GM12878 (cell line): ENCODE measurements at regions not wholly inside any gene's neighbourhood (a gene's known extent, or its start where the extent isn't known, plus 50 kb on each side); places are given as distances from the start of the nearest gene placed in this dataset.
"Not testable (repeated sequence)": the region's sequence is repeated elsewhere in the genome, so short reads cannot be mapped to it uniquely, and the experiment has no call there.

Experiments used
- ATAC-seq: fragments of 200-7000 bp; cut with Tn5 transposase; 3 replicates; pipeline ENCODE4 v1.9.1; 2020; ENCODE audit warnings: mild to moderate bottlenecking, moderate library complexity
- BruUV-seq: library from RNA; stranded (reverse); fragments of 400-500 nt; replicated peaks from 2 replicates; lab custom pipeline; 2021; lab: Mats Ljungman, UMichigan
- CTCF ChIA-PET: fragments of 300-600 bp; sonication (Branson Sonifier 250); formaldehyde crosslinking; extraction: SDS; loops from one replicate; lab custom pipeline; 2021; ENCODE audit warnings: inconsistent platforms; lab: Yijun Ruan, JAX
- POLR2A ChIA-PET: fragments of 350-600 bp; formaldehyde crosslinking; extraction: SDS; loops from one replicate; lab custom pipeline; 2021; ENCODE audit warnings: inconsistent platforms; lab: Charles Lee
- RAD21 ChIA-PET: fragments of 300-600 bp; sonication (Branson Sonifier 250); formaldehyde crosslinking; loops from one replicate; lab custom pipeline; 2023; ENCODE audit warnings: antibody characterized with exemption; ENCODE audit not compliant: unreplicated experiment; lab: Charles Lee
- SMC1A ChIA-PET: fragments of 300-600 bp; sonication (Branson Sonifier 250); formaldehyde crosslinking; loops from one replicate; lab custom pipeline; 2023; ENCODE audit not compliant: unreplicated experiment, uncharacterized antibody; lab: Charles Lee
- DNase-seq: peaks from one replicate; pipeline ENCODE4 v3.0.0-alpha.2; 2011; ENCODE audit warnings: low read depth, low spot score
- FAIRE-seq: peaks from 3 replicates; lab custom pipeline; 2011; peaks lifted over from hg19 to GRCh38; lab: Jason Lieb, UNC
- H2AFZ ChIP-seq: 2 replicates; pipeline ENCODE4 v1.6.0; 2011; ENCODE audit warnings: low read depth, low read length, control low read depth; ENCODE audit not compliant: control insufficient read depth
- H3K27ac ChIP-seq: 2 replicates; pipeline ENCODE4 v1.5.1; 2011; ENCODE audit warnings: control low read depth; ENCODE audit not compliant: control insufficient read depth, insufficient read depth
- H3K27me3 ChIP-seq, 2 experiments: replicated peaks in 1 of 2; 2 replicates each; pipeline versions ENCODE4 v1.6.0 to v1.6.1; 2011; ENCODE audit warnings: low read length in 1 of 2; ENCODE audit not compliant: control insufficient read depth in 2 of 2, insufficient read depth in 2 of 2
- H3K36me3 ChIP-seq, 2 experiments: 2 replicates each; pipeline ENCODE4 v1.5.1; 2011; ENCODE audit warnings: low read length in 1 of 2; ENCODE audit not compliant: control insufficient read depth in 2 of 2, insufficient read depth in 2 of 2
- H3K4me1 ChIP-seq: 2 replicates; pipeline ENCODE4 v1.6.1; 2011; ENCODE audit warnings: mild to moderate bottlenecking, low read length, moderate library complexity, mixed read lengths; ENCODE audit not compliant: control insufficient read depth, insufficient read depth
- H3K4me2 ChIP-seq: 2 replicates; pipeline ENCODE4 v1.6.0; 2011; ENCODE audit warnings: control low read depth; ENCODE audit not compliant: control insufficient read depth, insufficient read depth
- H3K4me3 ChIP-seq: fragments of 200-600 bp; sonication (generic); 2 replicates; pipeline ENCODE4 v1.5.1; 2016
- H3K79me2 ChIP-seq: 2 replicates; pipeline ENCODE4 v1.6.0; 2011; ENCODE audit warnings: low read length; ENCODE audit not compliant: control insufficient read depth, insufficient read depth
- H3K9ac ChIP-seq: 2 replicates; pipeline ENCODE4 v1.8.0; 2011; ENCODE audit warnings: low read length, control low read depth, mixed read lengths; ENCODE audit not compliant: control insufficient read depth, insufficient read depth
- H3K9me3 ChIP-seq: replicated peaks from 3 replicates; pipeline ENCODE4 v1.5.1; 2011; ENCODE audit warnings: mild to moderate bottlenecking, low read length; ENCODE audit not compliant: control insufficient read depth, insufficient read depth
- H4K20me1 ChIP-seq: 2 replicates; pipeline ENCODE4 v1.6.0; 2011; ENCODE audit not compliant: control insufficient read depth, insufficient read depth
- ETV6 ChIP-seq, 2 experiments: fragments of 450-650 bp in 1 of 2; IDR thresholded peaks in 1 of 2; conservative IDR thresholded peaks in 1 of 2; 2 replicates each; pipeline ENCODE4 v1.6.1; 2014; ENCODE audit warnings: antibody characterized with exemption in 1 of 2, borderline replicate concordance in 1 of 2, low read depth in 1 of 2, mild to moderate bottlenecking in 1 of 2, moderate library complexity in 1 of 2
- WGBS: methylation state at CpG from one replicate; pipeline ENCODE4 v1.1.6; 2016; ENCODE audit warnings: low lambda C conversion rate; ENCODE audit not compliant: insufficient replicate concordance, insufficient coverage; ENCODE audit errors: missing lambda C conversion rate; 5-methylcytosine and 5-hydroxymethylcytosine counted together
- in situ Hi-C: fragments of 300-500 bp; cut with MboI; formaldehyde crosslinking; loops from 9 replicates; pipeline ENCODE4 v1.14.3; 2018; ENCODE audit warnings: mixed read lengths
- intact Hi-C: fragments of 100-400 bp; cut with micrococcal nuclease; formaldehyde crosslinking; loops from one replicate; pipeline ENCODE4 v1.14.2; 2022; ENCODE audit not compliant: unreplicated experiment
- TF ChIP-seq, protein P1 (sequence below): IDR thresholded peaks from 2 replicates; pipeline ENCODE4 v1.6.1; 2011; ENCODE audit warnings: borderline replicate concordance, low read depth, mild to moderate bottlenecking, moderate library complexity, mixed read lengths, low read length; ENCODE audit not compliant: insufficient read depth; ENCODE audit errors: extremely low read length

DNA sequence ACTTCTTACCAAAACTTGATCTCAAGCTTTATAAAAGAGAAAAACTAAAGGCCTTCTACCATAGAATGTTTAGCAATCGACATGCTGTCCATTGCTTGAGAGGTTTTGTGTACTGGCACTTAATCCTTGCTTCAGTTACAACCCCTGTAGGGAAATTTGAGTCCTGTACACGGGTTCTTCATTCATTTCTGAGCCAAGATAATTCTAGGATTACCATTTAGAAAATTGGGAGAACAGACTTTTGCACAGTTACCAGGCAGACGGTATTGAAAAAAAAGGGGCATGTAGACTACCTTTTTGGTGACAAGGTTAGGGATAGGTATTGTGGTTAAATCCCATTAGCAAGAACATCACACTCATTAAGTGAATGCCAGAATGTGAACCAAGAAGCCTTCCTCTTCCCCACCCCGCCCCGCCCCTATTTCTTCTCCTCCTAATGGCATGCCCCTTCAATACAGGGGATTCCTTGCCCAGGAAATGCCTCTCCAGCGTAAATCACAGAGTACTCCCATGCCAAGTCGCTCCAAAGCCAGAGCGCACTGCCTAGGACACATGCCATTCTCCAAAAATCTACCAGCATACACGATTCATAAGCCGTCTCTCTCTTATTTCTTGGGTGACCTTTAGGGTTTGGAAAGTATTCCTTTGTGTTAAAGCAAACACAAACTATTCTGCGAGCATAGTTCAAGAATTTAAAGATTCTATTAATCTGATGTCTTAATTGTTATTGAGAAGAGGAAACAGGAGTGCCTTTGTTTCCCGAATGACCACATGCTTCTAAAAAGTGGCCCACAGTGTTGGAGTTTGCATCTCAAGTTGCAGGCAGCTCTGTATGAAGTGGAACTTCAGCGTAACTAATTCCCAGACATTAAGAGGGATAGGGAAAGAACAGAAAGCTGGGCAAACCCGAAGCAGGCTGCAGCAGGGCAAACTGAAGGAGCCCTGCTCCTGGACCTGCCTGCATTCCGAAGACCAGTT lies 164.0 kb upstream of the NR2F2 start (continued):
- TF ChIP-seq, protein P1, sequence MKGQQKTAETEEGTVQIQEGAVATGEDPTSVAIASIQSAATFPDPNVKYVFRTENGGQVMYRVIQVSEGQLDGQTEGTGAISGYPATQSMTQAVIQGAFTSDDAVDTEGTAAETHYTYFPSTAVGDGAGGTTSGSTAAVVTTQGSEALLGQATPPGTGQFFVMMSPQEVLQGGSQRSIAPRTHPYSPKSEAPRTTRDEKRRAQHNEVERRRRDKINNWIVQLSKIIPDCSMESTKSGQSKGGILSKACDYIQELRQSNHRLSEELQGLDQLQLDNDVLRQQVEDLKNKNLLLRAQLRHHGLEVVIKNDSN: no peak

DNA sequence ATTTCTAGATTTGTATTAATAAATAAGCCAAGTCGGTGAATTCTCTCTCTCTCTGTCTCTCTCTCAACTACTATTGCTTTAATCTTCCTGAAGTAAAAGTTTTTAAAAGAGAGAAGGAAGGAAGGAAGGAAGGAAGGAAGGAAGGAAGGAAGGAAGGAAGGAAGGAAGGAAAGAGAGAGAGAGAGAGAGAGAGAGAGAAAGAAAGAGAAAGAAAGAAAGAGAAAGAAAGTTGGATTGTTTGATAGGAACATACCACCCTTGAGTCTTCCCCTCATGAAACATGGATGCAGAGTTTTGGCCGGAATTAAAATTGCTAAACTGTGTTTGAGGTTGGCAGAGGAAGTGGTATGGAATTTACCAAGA lies 159.9 kb upstream of the NR2F2 start:
- peak in 1 of 2 experiments; percentile 66; a peak in 1 of 4 replicates for TF ChIP-seq ETV6 (conservative IDR thresholded peaks at IDR 0.05 in 1 of 2, IDR thresholded peaks at IDR 0.05 in 1 of 2; ENCODE audit: borderline replicate concordance in 1 of 2, low read depth in 1 of 2)
- in situ Hi-C loops, POLR2A ChIA-PET, H4K20me1 ChIP-seq, FAIRE-seq, ATAC-seq, H3K9me3 ChIP-seq, H3K4me2 ChIP-seq, H3K36me3 ChIP-seq, BruUV-seq, H3K9ac ChIP-seq, intact Hi-C loops, H3K4me3 ChIP-seq, H2AFZ ChIP-seq, DNase-seq, CTCF ChIA-PET, H3K79me2 ChIP-seq, H3K27me3 ChIP-seq, H3K4me1 ChIP-seq, RAD21 ChIA-PET, H3K27ac ChIP-seq: not testable (repeated sequence)
- SMC1A ChIA-PET: interaction anchor here (0.7 kb wide), 1 partner anchor 34 kb away, joined by 3 read pairs; no protein-coding TSS in a partner anchor
- 32% methylated on average over 2 of the region's 2 CpGs for WGBS
